IMR-90 (cell line): ENCODE measurements at regions not wholly inside any gene's neighbourhood (a gene's known extent, or its start where the extent isn't known, plus 50 kb on each side); places are given as distances from the start of the nearest gene placed in this dataset.

Source experiments
- ATAC-seq: fragments of 200-7000 bp; cut with Tn5 transposase; 2 replicates; pipeline ENCODE4 v1.9.1; 2020; ENCODE audit warnings: low read depth, mild to moderate bottlenecking, moderate library complexity
- BruUV-seq: library from RNA; stranded (reverse); fragments of 400-500 nt; replicated peaks from 2 replicates; lab custom pipeline; 2021; lab: Mats Ljungman, UMichigan
- CTCF ChIA-PET: fragments of 300-600 bp; formaldehyde crosslinking; extraction: SDS; loops from one replicate; lab custom pipeline; 2021; ENCODE audit warnings: antibody characterized with exemption; lab: Yijun Ruan, JAX
- POLR2A ChIA-PET: fragments of 300-600 bp; sonication (Branson Sonifier 250); formaldehyde crosslinking; loops from one replicate; lab custom pipeline; 2022; ENCODE audit warnings: antibody characterized with exemption; ENCODE audit not compliant: unreplicated experiment; lab: Charles Lee
- DNase-seq: peaks from one replicate; pipeline ENCODE4 v3.0.0; 2013
- H2AFZ ChIP-seq: replicated peaks from 2 replicates; pipeline ENCODE3; 2013; ENCODE audit warnings: low read length, mild to moderate bottlenecking; ENCODE audit not compliant: poor library complexity
- H2AK5ac ChIP-seq: 2 replicates; pipeline ENCODE4 v1.6.1; 2013; ENCODE audit warnings: low read depth, low read length, inconsistent platforms
- H2AK9ac ChIP-seq: replicated peaks from 2 replicates; pipeline ENCODE3; 2013; ENCODE audit warnings: mild to moderate bottlenecking, low read depth, low read length, moderate library complexity; ENCODE audit not compliant: poor library complexity
- H2BK120ac ChIP-seq: 2 replicates; pipeline ENCODE4 v1.6.1; 2013; ENCODE audit warnings: low read depth, low read length, inconsistent platforms
- H2BK15ac ChIP-seq: 3 replicates; pipeline ENCODE4 v1.6.1; 2013; ENCODE audit warnings: low read depth, low read length, inconsistent platforms
- H2BK20ac ChIP-seq: 2 replicates; pipeline ENCODE4 v1.6.1; 2013; ENCODE audit warnings: low read depth, mild to moderate bottlenecking, inconsistent platforms, low read length, moderate library complexity
- H2BK5ac ChIP-seq: 2 replicates; pipeline ENCODE4 v1.6.1; 2013; ENCODE audit warnings: mild to moderate bottlenecking, low read depth, low read length, inconsistent platforms; ENCODE audit not compliant: poor library complexity, severe bottlenecking
- H3K14ac ChIP-seq: replicated peaks from 2 replicates; pipeline ENCODE4 v1.6.1; 2013; ENCODE audit warnings: low read depth, low read length, inconsistent platforms
- H3K18ac ChIP-seq: 2 replicates; pipeline ENCODE4 v1.6.1; 2013; ENCODE audit warnings: low read depth, low read length, control low read depth
- H3K23ac ChIP-seq: 2 replicates; pipeline ENCODE4 v1.6.1; 2013; ENCODE audit warnings: low read depth, low read length, inconsistent platforms
- H3K27ac ChIP-seq: 2 replicates; pipeline ENCODE4 v1.5.1; 2013; ENCODE audit warnings: mild to moderate bottlenecking, control low read depth, low read length; ENCODE audit not compliant: insufficient read depth
- H3K27me3 ChIP-seq: 2 replicates; pipeline ENCODE4 v1.6.1; 2013; ENCODE audit warnings: low read length; ENCODE audit not compliant: control insufficient read depth, insufficient read depth
- H3K36me3 ChIP-seq: 2 replicates; pipeline ENCODE4 v1.6.1; 2013; ENCODE audit warnings: low read length, mixed read lengths; ENCODE audit not compliant: control insufficient read depth, insufficient read depth
- H3K4ac ChIP-seq: 2 replicates; pipeline ENCODE4 v1.6.1; 2013; ENCODE audit warnings: low read depth, low read length, inconsistent platforms
- H3K4me1 ChIP-seq: 2 replicates; pipeline ENCODE4 v1.6.1; 2013; ENCODE audit warnings: low read length, mixed read lengths; ENCODE audit not compliant: control insufficient read depth, insufficient read depth
- H3K4me2 ChIP-seq: 2 replicates; pipeline ENCODE4 v1.6.1; 2013; ENCODE audit warnings: low read depth, mild to moderate bottlenecking, control low read depth, low read length, moderate library complexity
- H3K4me3 ChIP-seq: 2 replicates; pipeline ENCODE4 v1.5.1; 2013; ENCODE audit warnings: low read depth, mild to moderate bottlenecking, control low read depth, low read length, moderate library complexity; ENCODE audit not compliant: insufficient read depth
- H3K56ac ChIP-seq: 2 replicates; pipeline ENCODE4 v1.6.1; 2013; ENCODE audit warnings: low read length, inconsistent platforms; ENCODE audit not compliant: insufficient read depth; ENCODE audit errors: extremely low read depth
- H3K79me1 ChIP-seq, 2 experiments: 2 replicates each; pipeline ENCODE4 v1.6.1; 2013; ENCODE audit warnings: low read length in 2 of 2, inconsistent platforms in 1 of 2, low read depth in 1 of 2
- H3K9ac ChIP-seq: 2 replicates; pipeline ENCODE4 v1.6.1; 2013; ENCODE audit warnings: low read depth, low read length, control low read depth
- H3K9me1 ChIP-seq: 2 replicates; pipeline ENCODE4 v1.6.1; 2013; ENCODE audit warnings: low read length, inconsistent platforms; ENCODE audit not compliant: insufficient read depth
- H3K9me3 ChIP-seq: 2 replicates; pipeline ENCODE4 v1.6.1; 2013; ENCODE audit warnings: low read length; ENCODE audit not compliant: control insufficient read depth, insufficient read depth
- H4K20me1 ChIP-seq: 2 replicates; pipeline ENCODE4 v1.6.1; 2013; ENCODE audit warnings: low read length, inconsistent platforms; ENCODE audit not compliant: insufficient read depth
- H4K5ac ChIP-seq: 2 replicates; pipeline ENCODE4 v1.6.1; 2013; ENCODE audit warnings: mild to moderate bottlenecking, low read depth, low read length, control low read depth
- H4K8ac ChIP-seq, 2 experiments: 2 replicates each; pipeline ENCODE4 v1.6.1; 2013; ENCODE audit warnings: low read depth in 2 of 2, low read length in 2 of 2, control low read depth in 1 of 2, inconsistent platforms in 1 of 2
- H4K91ac ChIP-seq: 2 replicates; pipeline ENCODE4 v1.6.1; 2013; ENCODE audit warnings: low read depth, low read length, inconsistent platforms; ENCODE audit not compliant: insufficient read depth
- BHLHE40 ChIP-seq: fragments of 150-350 bp; IDR thresholded peaks from 2 replicates; pipeline ENCODE4 v1.6.1; 2016; ENCODE audit warnings: mild to moderate bottlenecking, low read depth, low read length
- CEBPB ChIP-seq: IDR thresholded peaks from 2 replicates; pipeline ENCODE4 v1.6.1; 2012; ENCODE audit warnings: low read depth, low read length, improper control_type of control experiment
- CHD1 ChIP-seq: IDR thresholded peaks from 2 replicates; pipeline ENCODE4 v1.6.1; 2012; ENCODE audit warnings: low read depth, low read length, improper control_type of control experiment
- FOS ChIP-seq: fragments of 150-350 bp; IDR thresholded peaks from 2 replicates; pipeline ENCODE4 v1.6.1; 2016; ENCODE audit warnings: low read depth, low read length
- MAZ ChIP-seq: IDR thresholded peaks from 2 replicates; pipeline ENCODE4 v1.6.1; 2012; ENCODE audit warnings: low read depth, mild to moderate bottlenecking, low read length, improper control_type of control experiment, moderate library complexity, borderline replicate concordance
- MXI1 ChIP-seq: IDR thresholded peaks from 2 replicates; pipeline ENCODE4 v1.6.1; 2012; ENCODE audit warnings: low read depth, mild to moderate bottlenecking, low read length, moderate library complexity, borderline replicate concordance
- NFE2L2 ChIP-seq: fragments of 150-350 bp; IDR thresholded peaks from 2 replicates; pipeline ENCODE4 v1.6.1; 2016; ENCODE audit warnings: low read depth, mild to moderate bottlenecking, low read length
- POLR2A ChIP-seq: IDR thresholded peaks from 2 replicates; pipeline ENCODE4 v1.6.1; 2012; ENCODE audit warnings: mild to moderate bottlenecking, low read depth, low read length
- RCOR1 ChIP-seq: IDR thresholded peaks from 2 replicates; pipeline ENCODE4 v1.6.1; 2012; ENCODE audit warnings: mild to moderate bottlenecking, low read length, improper control_type of control experiment; ENCODE audit not compliant: insufficient replicate concordance
- SMC3 ChIP-seq: fragments of 150-350 bp; IDR thresholded peaks from 2 replicates; pipeline ENCODE4 v1.6.1; 2016; ENCODE audit warnings: low read depth, mild to moderate bottlenecking, antibody characterized with exemption, low read length, moderate library complexity
- WGBS, 2 experiments: methylation state at CpG; one replicate each; pipeline versions ENCODE4 v1.1.5 to v1.1.7; 2013; ENCODE audit warnings: missing lambda C conversion rate in 2 of 2; ENCODE audit not compliant: insufficient read length in 1 of 2; ENCODE audit errors: extremely low coverage in 2 of 2; 5-methylcytosine and 5-hydroxymethylcytosine counted together
- dilution Hi-C: fragments of 300-500 bp; cut with HindIII; formaldehyde crosslinking; loops from one replicate; pipeline ENCODE4 v1.14.3; 2018; ENCODE audit warnings: low sequenced_read_pairs; ENCODE audit not compliant: unreplicated experiment
- in situ Hi-C: fragments of 300-500 bp; cut with MboI; formaldehyde crosslinking; loops from 3 replicates; pipeline ENCODE4 v1.14.3; 2019; ENCODE audit warnings: low sequenced_read_pairs, inconsistent platforms, mixed read lengths
- intact Hi-C: fragments of 100-400 bp; cut with micrococcal nuclease; formaldehyde crosslinking; loops from 2 replicates; pipeline ENCODE4 v1.10.0; 2022
- TF ChIP-seq, protein P1 (sequence below): fragments of 150-350 bp; IDR thresholded peaks from 2 replicates; pipeline ENCODE4 v1.6.1; 2017; ENCODE audit warnings: mild to moderate bottlenecking, antibody characterized with exemption, low read length, low read depth
- TF ChIP-seq, protein P2 (sequence below): fragments of 150-350 bp; IDR thresholded peaks from 2 replicates; pipeline ENCODE4 v1.6.1; 2016; ENCODE audit warnings: low read depth, mild to moderate bottlenecking, low read length, moderate library complexity, borderline replicate concordance

DNA sequence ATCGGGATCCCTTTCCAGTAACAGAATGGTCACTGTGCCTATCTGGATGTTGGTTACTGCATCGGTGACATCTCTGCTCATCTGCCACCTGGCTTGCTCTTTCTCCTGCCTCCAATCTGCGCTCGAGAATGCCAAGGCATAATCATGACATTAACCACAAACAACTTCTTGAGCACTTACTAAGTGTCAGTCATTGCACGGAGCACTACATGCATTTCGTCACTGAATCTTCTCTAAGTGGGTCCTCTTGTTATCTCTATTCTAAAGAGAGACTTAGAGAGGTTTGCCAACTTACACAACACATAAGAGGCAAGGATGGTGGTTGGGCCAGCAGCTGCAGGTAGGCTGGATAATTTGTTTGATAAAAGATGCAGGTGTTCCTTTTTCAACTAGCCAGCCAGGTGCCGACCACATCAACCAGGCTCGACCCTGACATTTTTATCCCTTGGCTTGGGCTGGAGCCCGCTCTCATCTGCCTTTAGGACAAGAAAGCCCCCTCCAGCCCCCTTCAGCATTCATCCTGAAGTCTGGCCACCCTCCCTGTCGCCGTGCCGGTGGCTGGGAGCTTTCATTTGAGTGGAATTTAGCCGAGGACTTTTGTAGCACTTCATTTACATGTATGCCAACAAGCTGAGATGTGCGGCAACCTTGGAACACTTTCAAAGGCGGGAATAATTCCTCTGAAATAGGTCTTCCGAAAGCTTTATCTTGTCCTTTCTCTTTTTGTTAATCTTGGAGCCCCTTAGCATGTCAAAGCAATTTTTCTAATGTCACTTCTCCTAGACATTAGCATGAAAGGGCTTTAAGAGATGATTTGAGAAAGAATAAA lies 89.3 kb upstream of the NKD1 start:
- ChIA-PET POLR2A (no interaction called here), CTCF (no interaction called here)
- H3K4ac ChIP-seq = no peak overlapping the region
- no peak overlapping the region for H3K27ac ChIP-seq
- BruUV-seq = no TSS peak
- no peak overlapping the region for H2AFZ ChIP-seq
- no peak overlapping the region for H3K18ac ChIP-seq
- H3K4me1 ChIP-seq = no peaks in the 10 kb centered on the region
- WGBS, 2 experiments = 56% methylated on average over 4 of the region's 16 CpGs; no CpG with 5 or more reads in 1 of the 2 experiments
- no peaks in the 10 kb centered on the region for H4K20me1 ChIP-seq
- H3K4me2 ChIP-seq = no peak overlapping the region
- TF ChIP-seq POLR2A (no peak), SMC3 (no peak), CHD1 (no peak), MAZ (no peak), FOS (no peak), RCOR1 (no peak), NFE2L2 (no peak), CEBPB (no peak), BHLHE40 (no peak), MXI1 (no peak)
- TF ChIP-seq, protein P1, sequence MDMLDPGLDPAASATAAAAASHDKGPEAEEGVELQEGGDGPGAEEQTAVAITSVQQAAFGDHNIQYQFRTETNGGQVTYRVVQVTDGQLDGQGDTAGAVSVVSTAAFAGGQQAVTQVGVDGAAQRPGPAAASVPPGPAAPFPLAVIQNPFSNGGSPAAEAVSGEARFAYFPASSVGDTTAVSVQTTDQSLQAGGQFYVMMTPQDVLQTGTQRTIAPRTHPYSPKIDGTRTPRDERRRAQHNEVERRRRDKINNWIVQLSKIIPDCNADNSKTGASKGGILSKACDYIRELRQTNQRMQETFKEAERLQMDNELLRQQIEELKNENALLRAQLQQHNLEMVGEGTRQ = no peak
- TF ChIP-seq, protein P2, sequence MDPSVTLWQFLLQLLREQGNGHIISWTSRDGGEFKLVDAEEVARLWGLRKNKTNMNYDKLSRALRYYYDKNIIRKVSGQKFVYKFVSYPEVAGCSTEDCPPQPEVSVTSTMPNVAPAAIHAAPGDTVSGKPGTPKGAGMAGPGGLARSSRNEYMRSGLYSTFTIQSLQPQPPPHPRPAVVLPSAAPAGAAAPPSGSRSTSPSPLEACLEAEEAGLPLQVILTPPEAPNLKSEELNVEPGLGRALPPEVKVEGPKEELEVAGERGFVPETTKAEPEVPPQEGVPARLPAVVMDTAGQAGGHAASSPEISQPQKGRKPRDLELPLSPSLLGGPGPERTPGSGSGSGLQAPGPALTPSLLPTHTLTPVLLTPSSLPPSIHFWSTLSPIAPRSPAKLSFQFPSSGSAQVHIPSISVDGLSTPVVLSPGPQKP = no peak
- intact Hi-C loops = no loop called here
- ATAC-seq (no peak), DNase-seq (no peak)
- dilution Hi-C loops = no loop called here
- no peak overlapping the region for H4K8ac ChIP-seq
- no peak overlapping the region for H2AK5ac ChIP-seq
- H3K23ac ChIP-seq = no peak overlapping the region
- no peak overlapping the region for H2BK120ac ChIP-seq
- H2BK15ac ChIP-seq = no peak overlapping the region
- H3K27me3 ChIP-seq = peaks cover 15% of the 10 kb centered on the region
- H4K5ac ChIP-seq = no peak overlapping the region
- no peaks in the 10 kb centered on the region for H3K79me1 ChIP-seq
- in situ Hi-C loops = no loop called here
- H3K36me3 ChIP-seq = no peaks in the 10 kb centered on the region
- no peak overlapping the region for H2BK5ac ChIP-seq
- no peaks in the 10 kb centered on the region for H3K9me3 ChIP-seq
- no peak overlapping the region for H3K56ac ChIP-seq
- H2BK20ac ChIP-seq = no peak overlapping the region
- H3K9me1 ChIP-seq = no peaks in the 10 kb centered on the region
- H3K9ac ChIP-seq = no peak overlapping the region
- no peak overlapping the region for H4K91ac ChIP-seq
- no peak overlapping the region for H3K4me3 ChIP-seq
- no peak overlapping the region for H3K14ac ChIP-seq
- H2AK9ac ChIP-seq = no peak overlapping the region
